ENCODE measurements at regions not wholly inside any gene's neighbourhood (a gene's known extent, or its start where the extent isn't known, plus 50 kb on each side); places are given as distances from the start of the nearest gene placed in this dataset.

- no TSS peak for BruUV-seq (replicated peaks)
- CTCF ChIA-PET (ENCODE audit: unreplicated experiment), result no interaction called here
Observed at GRCh38 chr9:19720377-19720776, 68.5 kb downstream of the SLC24A2 start.

GRCh38 chr9:19703702-19704101 is 85.1 kb downstream of the SLC24A2 start:
- Histone ChIP-seq H3K79me2 (ENCODE audit: insufficient read depth, low read depth, low read length) (no peaks in the 10 kb centered on the region), H2AFZ (ENCODE audit: low read length) (no peak overlapping the region)

More at GRCh38 chr9:19720377-19720776, 68.5 kb downstream of the SLC24A2 start:
- no peaks in the 10 kb centered on the region for H3K4me1 ChIP-seq (ENCODE audit: insufficient read depth, low read length, poor library complexity, severe bottlenecking)
- H3K36me3 ChIP-seq (ENCODE audit: insufficient read depth, low read length), result no peaks in the 10 kb centered on the region
- no peak overlapping the region for H2AFZ ChIP-seq (ENCODE audit: low read length)
- TF ChIP-seq CTCF (conservative IDR thresholded peaks at IDR 0.05; ENCODE audit: low read length) (no peak), EZH2phosphoT487 (IDR thresholded peaks at IDR 0.05; ENCODE audit: borderline replicate concordance, low read depth, low read length) (no peak)
- H3K79me2 ChIP-seq (ENCODE audit: insufficient read depth, low read depth, low read length), result no peaks in the 10 kb centered on the region
- H3K27ac ChIP-seq (ENCODE audit: low read depth, low read length, poor library complexity, severe bottlenecking), result no peak overlapping the region
- no peaks in the 10 kb centered on the region for H3K9me2 ChIP-seq (ENCODE audit: insufficient read depth, low read length)
- H4K20me1 ChIP-seq (ENCODE audit: insufficient read depth, low read length), result no peaks in the 10 kb centered on the region; the same call in 1 of the 2 replicates
- H3K4me3 ChIP-seq (ENCODE audit: low read depth, low read length, poor library complexity, severe bottlenecking), result no peak overlapping the region
- H3K9me3 ChIP-seq (ENCODE audit: low read length), result no peaks in the 10 kb centered on the region
- H3K4me2 ChIP-seq (ENCODE audit: low read length), result no peak overlapping the region
- DNase-seq (ENCODE audit: low spot score), result no peak
- POLR2A ChIA-PET, result interaction anchor here (0.5 kb wide), 1 partner anchor 1358 kb away, joined by 3 read pairs; no protein-coding TSS in a partner anchor
- intact Hi-C loops (cut with micrococcal nuclease; ENCODE audit: unreplicated experiment), result no loop called here

More at GRCh38 chr9:19703702-19704101, 85.1 kb downstream of the SLC24A2 start:
- H4K20me1 ChIP-seq (ENCODE audit: insufficient read depth, low read length), result no peaks in the 10 kb centered on the region
- no peaks in the 10 kb centered on the region for H3K9me3 ChIP-seq (ENCODE audit: low read length)
- H3K27ac ChIP-seq (ENCODE audit: low read depth, low read length, poor library complexity, severe bottlenecking), result no peak overlapping the region
- POLR2A ChIA-PET, result no interaction called here
- no peak for DNase-seq (ENCODE audit: low spot score)
- H3K9me2 ChIP-seq (ENCODE audit: insufficient read depth, low read length), result no peaks in the 10 kb centered on the region
- no peak for TF ChIP-seq EZH2phosphoT487 (IDR thresholded peaks at IDR 0.05; ENCODE audit: borderline replicate concordance, low read depth, low read length)
- TF ChIP-seq CTCF (conservative IDR thresholded peaks at IDR 0.05; ENCODE audit: low read length), result no peak
- intact Hi-C loops (cut with micrococcal nuclease; ENCODE audit: unreplicated experiment), result no loop called here
- no peaks in the 10 kb centered on the region for H3K4me1 ChIP-seq (ENCODE audit: insufficient read depth, low read length, poor library complexity, severe bottlenecking)
- BruUV-seq (replicated peaks), result no TSS peak
- no peaks in the 10 kb centered on the region for H3K36me3 ChIP-seq (ENCODE audit: insufficient read depth, low read length)
- H3K4me2 ChIP-seq (ENCODE audit: low read length), result no peak overlapping the region
- no peak overlapping the region for H3K4me3 ChIP-seq (ENCODE audit: low read depth, low read length, poor library complexity, severe bottlenecking)
- CTCF ChIA-PET (ENCODE audit: unreplicated experiment), result no interaction called here

All from OCI-LY7 (cell line).